Skin epidermis (tissue), 12 donors: ENCODE measurements at regions not wholly inside any gene's neighbourhood (a gene's known extent, or its start where the extent isn't known, plus 50 kb on each side); places are given as distances from the start of the nearest gene placed in this dataset.
A peak's percentile ranks its signal among the peaks of the same experiment; 100 is the strongest.
"Not testable (repeated sequence)": the region's sequence is repeated elsewhere in the genome, so short reads cannot be mapped to it uniquely, and the experiment has no call there.

Source experiments
- H3K27ac ChIP-seq, 21 experiments: fragments of 200-600 bp; sonication (generic) in 11 of 21; one replicate each; pipeline ENCODE4 v1.5.0; 2020; ENCODE audit warnings: mild to moderate bottlenecking in 3 of 21, inconsistent platforms in 2 of 21, moderate library complexity in 2 of 21
- H3K4me3 ChIP-seq, 7 experiments: fragments of 200-600 bp; sonication (generic) in 2 of 7; one replicate each; pipeline ENCODE4 v1.5.0; 2020; ENCODE audit warnings: inconsistent platforms in 2 of 7, mild to moderate bottlenecking in 2 of 7, moderate library complexity in 1 of 7

GRCh38 chr1:222938986-222939385 lies 124.1 kb downstream of the DISP1 start:
- H3K4me3 ChIP-seq = no peak overlapping the region
- H3K27ac ChIP-seq = no peak overlapping the region

DNA sequence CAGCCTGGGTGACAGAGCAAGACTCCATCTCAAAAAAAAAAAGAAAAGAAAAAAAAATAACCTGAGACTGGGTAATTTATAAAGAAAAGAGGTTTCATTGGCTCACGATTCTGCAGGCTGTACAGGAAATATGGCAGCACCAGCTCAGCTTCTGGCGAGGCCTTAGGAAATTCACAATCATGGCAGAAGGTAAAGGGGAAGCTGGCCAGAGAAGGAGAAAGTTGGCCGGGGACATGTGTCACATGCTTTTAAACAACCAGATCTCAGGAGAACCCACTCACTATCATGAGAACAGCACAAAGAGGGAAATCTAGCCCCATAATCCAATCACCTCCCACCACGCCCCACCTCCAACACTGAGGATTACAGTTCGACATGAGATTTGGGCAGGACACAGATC lies 125.3 kb downstream of the DISP1 start:
- no peak overlapping the region for H3K27ac ChIP-seq

DNA sequence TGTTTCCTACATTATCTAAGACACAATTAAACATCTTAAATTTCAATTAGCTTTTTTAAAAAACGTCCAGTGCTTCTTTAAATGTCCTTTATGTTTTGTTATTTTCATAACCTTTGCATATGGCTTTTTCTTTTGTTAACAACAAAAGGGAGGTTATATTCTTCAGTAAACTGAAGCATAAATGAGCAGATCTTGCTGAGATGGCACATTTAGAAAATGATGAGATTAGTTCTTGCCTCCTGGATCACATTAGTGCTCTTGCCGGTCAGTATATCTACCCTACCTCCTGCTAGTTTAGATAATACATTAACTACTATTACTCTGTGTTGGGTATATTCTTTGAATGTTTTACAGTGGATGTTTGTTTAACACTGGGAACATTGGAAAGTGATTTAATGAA lies 126.1 kb downstream of the DISP1 start:
- Histone ChIP-seq H3K4me3 (no peak overlapping the region), H3K27ac (no peak overlapping the region)

More for the DNA sequence above, 125.3 kb downstream of the DISP1 start:
- H3K4me3 ChIP-seq = no peak overlapping the region

GRCh38 chr1:222941425-222941824 lies 126.6 kb downstream of the DISP1 start:
- no peak overlapping the region for H3K27ac ChIP-seq
- no peak overlapping the region for H3K4me3 ChIP-seq

DNA sequence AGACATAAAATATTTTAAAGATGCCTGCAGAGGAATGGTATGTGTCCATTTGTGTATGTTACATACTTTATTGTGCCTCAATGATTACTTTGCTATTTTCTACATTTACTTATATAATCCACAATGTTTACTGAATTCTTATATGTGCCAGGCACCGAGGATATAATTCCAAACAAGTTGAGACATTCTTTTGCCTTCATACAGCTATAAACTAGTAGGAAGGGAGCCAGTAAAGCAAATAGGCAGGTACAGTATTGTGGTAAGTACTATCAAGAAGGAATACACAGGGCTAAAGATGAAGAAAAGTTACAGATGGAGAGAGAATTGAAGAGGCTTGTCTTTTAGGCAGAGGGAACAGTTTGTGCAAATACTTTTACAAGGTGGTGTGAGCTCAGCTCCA lies 131.6 kb downstream of the DISP1 start:
- Histone ChIP-seq H3K4me3 (no peak overlapping the region), H3K27ac (no peak overlapping the region)

GRCh38 chr1:222948079-222948478 lies 133.2 kb downstream of the DISP1 start:
- Histone ChIP-seq H3K4me3 (no peak overlapping the region), H3K27ac (no peak overlapping the region)

DNA sequence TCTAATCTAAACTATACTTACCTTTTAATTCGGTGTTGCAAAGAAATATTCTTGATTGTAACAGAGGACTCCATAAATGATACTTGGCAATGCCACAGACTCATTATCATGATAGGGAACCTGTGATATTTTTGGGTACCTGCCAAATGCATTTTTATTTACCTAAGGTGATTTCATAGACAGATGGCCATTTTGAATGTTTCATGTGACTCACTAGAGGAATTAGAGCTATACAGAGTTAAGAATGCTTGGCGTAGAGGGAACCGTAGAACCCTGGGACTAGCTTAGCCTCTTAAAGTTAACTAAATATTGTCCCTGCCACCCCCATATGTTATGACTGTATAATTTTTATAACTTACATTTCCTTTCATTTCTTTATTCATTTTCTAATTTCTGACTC lies 136.1 kb downstream of the DISP1 start:
- no peak overlapping the region for H3K27ac ChIP-seq
- H3K4me3 ChIP-seq = no peak overlapping the region

DNA sequence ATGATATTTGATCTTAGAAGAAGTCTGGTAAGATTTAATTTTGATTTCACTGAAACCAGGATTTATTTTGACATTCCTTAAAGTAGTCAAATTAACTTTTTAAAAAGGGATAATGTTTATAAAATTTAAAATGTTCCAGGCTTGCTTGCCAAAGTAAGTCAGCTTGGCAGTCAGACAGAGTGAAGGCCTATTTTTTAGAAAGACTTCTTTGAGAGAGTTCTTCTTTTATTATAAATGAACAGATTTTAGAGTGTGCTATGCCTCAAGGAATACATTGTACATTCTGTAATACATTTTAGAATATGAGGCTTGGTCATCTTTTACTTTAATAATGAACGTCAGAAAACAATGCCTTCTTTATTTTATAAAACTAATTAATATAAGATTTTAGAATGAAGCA lies 138.7 kb downstream of the DISP1 start:
- H3K27ac ChIP-seq = peak overlapping the region in 3 of 21 experiments; percentile 26 to 47 (median 47)
- no peak overlapping the region for H3K4me3 ChIP-seq

DNA sequence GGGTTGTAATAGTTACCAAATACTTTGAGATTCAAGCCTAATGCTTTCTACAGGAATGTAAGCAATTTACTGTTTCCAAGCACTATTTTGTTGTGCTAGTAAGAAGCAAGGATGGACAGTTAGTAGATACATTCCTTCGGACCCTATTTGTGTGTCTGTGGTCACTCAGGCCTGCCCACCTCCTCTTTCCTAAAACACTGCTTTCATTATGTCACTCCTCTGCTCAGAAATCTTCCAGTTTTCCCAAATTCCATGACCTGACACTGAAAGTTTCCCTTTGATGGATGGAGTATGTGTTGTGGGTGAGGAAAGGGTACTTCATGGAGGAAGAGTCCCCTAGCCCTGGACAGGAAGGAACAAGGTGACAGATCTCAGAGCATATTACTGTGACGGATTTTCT lies 141.1 kb downstream of the DISP1 start:
- H3K27ac ChIP-seq = no peak overlapping the region

GRCh38 chr1:222956601-222957000 lies 141.8 kb downstream of the DISP1 start:
- Histone ChIP-seq H3K4me3 (no peak overlapping the region), H3K27ac (no peak overlapping the region)

More for the DNA sequence above, 141.1 kb downstream of the DISP1 start:
- no peak overlapping the region for H3K4me3 ChIP-seq

DNA sequence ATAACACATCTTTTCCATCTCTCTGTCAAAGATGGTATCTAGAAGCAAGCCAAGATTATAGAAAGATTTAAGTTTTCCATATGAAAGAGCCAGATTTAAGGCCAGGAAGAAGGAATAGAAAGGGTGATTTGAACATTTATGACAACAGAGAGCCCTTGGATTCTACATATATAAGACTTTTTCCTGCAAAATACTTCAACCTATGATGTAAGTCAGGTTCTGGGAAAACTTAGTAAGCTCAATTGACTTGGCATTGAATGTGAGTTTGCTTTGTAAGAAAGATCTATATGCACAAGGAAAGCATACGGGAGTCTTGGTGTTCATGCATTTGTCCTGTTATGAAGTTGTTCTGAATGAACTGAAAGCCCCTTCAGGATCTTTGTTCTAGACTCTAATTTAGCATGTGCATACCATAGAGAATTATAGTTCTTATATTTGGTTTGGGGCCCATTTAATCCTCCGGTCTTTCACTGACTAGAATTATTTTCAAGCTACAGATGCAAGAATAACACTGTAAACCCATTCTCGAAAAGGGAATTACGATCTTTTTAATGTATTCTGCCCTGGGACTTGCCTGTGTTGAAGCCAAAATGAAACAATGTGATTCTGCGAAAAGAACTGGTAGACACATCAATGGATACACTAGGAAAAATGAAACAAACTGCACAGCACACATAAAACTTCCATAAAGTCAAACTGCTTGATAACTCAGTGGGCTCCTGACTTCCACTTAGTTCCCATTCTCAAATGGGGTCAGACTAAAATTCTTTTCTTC lies 152.8 kb downstream of the DISP1 start:
- no peak overlapping the region for H3K4me3 ChIP-seq
- no peak overlapping the region for H3K27ac ChIP-seq

DNA sequence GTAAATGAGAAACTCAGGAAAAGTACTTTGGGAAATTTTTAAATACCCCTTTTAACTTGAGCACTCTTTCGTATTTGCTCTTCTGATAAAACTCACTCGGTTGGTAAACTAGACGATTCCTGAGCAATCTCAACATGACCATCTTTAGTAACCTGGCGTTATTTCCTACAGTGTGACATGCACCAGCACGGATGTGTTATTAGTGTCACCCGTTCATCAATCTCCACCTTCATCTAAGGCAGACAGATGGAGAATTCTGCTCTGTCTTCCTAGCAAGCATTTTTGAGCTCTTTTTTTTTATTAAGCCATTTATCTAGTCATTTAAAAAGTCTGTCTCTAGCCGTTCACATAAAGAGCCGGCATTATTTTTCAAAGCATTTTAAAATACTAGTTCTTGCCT lies 155.2 kb downstream of the DISP1 start:
- no peak overlapping the region for H3K27ac ChIP-seq
- no peak overlapping the region for H3K4me3 ChIP-seq

- no peak overlapping the region for H3K27ac ChIP-seq
- H3K4me3 ChIP-seq = no peak overlapping the region
These were observed 155.9 kb downstream of the DISP1 start for GRCh38 chr1:222970711-222971110.

- no peak overlapping the region for H3K4me3 ChIP-seq
- no peak overlapping the region for H3K27ac ChIP-seq
These were observed 156.3 kb downstream of the DISP1 start for GRCh38 chr1:222971146-222971545.

- Histone ChIP-seq H3K27ac (no peak overlapping the region), H3K4me3 (no peak overlapping the region)
These were observed 158.7 kb downstream of the DISP1 start for GRCh38 chr1:222973561-222973960.

GRCh38 chr1:222974496-222974895 lies 159.7 kb downstream of the DISP1 start:
- H3K4me3 ChIP-seq = no peak overlapping the region
- no peak overlapping the region for H3K27ac ChIP-seq

DNA sequence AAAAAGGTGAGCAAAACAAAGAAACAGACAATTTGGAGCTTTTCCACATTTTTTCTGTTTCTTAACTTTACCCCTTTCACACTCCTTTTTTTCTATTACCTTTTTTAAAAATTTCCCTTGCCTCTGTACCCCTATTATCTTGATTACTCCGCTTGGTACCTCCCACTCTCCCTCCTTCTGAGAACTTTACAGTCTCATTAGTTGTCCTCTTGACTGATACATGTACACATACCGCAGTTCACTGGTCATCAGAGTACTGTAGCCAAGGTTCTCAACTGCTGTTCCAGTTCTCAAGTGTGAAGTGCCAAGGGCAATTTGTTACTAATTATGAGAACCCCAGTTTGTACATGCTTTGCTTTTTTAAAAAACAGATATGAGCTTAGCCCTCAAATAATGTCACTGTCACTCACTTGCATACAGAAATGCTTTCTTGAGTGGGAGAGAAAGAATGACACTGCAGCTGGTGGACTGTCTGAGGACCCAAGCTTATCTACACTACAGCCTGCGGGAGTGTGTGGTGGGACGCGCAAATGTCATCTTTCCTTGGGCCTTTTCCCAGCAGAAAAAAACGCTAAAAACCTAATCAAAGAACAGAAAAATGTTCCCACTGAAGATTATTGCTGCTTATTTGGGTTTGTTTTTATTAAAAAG lies 160.8 kb downstream of the DISP1 start:
- no peak overlapping the region for H3K4me3 ChIP-seq
- peak overlapping the region in 1 of 21 experiments; percentile 16 for H3K27ac ChIP-seq

DNA sequence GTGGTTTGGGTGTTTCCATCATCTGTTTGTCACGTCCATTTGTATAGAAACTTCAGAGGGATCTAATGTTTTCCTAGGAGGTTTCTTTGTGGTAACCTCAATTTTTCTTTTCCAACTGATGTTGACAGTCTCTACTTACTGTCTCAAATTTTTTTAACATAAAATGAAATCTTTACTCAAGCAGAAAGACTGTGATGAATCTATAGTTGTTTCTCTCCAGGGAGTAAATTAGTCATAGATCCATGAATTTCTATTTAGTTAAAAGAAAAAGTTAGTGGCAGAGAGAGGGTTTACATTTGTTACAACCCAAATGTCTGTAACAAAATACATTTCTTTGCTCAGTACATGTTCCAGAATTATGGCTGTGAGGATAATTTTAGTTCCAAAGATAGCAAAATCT lies 161.6 kb downstream of the DISP1 start:
- H3K27ac ChIP-seq = no peak overlapping the region
- no peak overlapping the region for H3K4me3 ChIP-seq

DNA sequence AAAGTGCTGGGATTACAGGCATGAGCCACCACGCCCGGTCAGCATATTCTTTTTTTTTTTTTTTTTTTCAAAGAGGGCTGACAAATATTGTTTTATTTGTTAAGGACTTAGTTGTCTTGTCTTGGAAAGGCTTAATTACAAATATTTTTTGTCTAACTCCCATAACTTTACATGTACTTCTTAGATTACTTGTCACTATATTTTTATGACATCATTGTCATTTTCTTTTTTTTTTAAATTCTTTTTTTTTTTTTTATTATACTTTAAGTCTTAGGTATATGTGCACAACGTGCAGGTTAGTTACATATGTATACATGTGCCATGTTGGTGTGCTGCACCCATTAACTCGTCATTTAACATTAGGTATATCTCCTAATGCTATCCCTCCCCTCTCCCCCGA lies 162.5 kb downstream of the DISP1 start:
- H3K4me3 ChIP-seq, H3K27ac ChIP-seq: not testable (repeated sequence)

GRCh38 chr1:222979561-222979960 lies 163.5 kb downstream of the TLR5 start:
- Histone ChIP-seq H3K27ac (no peak overlapping the region), H3K4me3 (no peak overlapping the region)

DNA sequence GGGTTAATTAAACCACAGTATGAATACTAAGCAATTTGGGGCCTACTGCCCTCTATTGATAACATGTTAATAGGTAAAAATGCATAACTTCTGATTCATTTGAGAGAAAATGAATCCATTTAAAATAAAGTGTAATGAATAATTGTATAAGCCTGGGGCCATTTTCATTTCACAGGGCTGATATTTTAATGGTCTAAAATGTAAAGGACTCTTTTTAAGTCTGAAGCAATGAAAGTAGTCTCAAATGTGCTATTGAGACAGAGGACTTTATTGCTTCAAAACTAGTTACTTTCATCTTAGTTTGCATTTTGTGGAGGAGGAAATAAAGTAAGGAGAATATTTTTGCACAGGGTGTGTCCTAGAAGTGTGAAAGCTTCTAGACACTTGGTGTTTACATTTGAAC lies 155.4 kb downstream of the TLR5 start:
- no peak overlapping the region for H3K27ac ChIP-seq
- H3K4me3 ChIP-seq = no peak overlapping the region

- no peak overlapping the region for H3K4me3 ChIP-seq
- H3K27ac ChIP-seq = no peak overlapping the region
These were observed 153.6 kb downstream of the TLR5 start for GRCh38 chr1:222989443-222989842.
